B cell (primary cell): ENCODE measurements at regions not wholly inside any gene's neighbourhood (a gene's known extent, or its start where the extent isn't known, plus 50 kb on each side); places are given as distances from the start of the nearest gene placed in this dataset.

Source experiments
- ATAC-seq: fragments of 200-7000 bp; cut with Tn5 transposase; one replicate; pipeline ENCODE4 v1.10.0; 2021; ENCODE audit warnings: low read depth, mild to moderate bottlenecking, moderate number of reproducible peaks, moderate library complexity
- CTCF ChIA-PET: fragments of 350-600 bp; sonication (Branson Sonifier 250); formaldehyde crosslinking; loops from one replicate; lab custom pipeline; 2021; ENCODE audit warnings: antibody characterized with exemption, inconsistent platforms; lab: Charles Lee
- POLR2A ChIA-PET: fragments of 350-600 bp; sonication (Branson Sonifier 250); formaldehyde crosslinking; loops from one replicate; lab custom pipeline; 2021; ENCODE audit warnings: antibody characterized with exemption; lab: Charles Lee
- DNase-seq: peaks from one replicate; pipeline ENCODE4 v3.0.0; 2013
- H2AFZ ChIP-seq: 2 replicates; pipeline ENCODE4 v1.6.1; 2012; ENCODE audit warnings: mild to moderate bottlenecking, low read depth, low read length; ENCODE audit not compliant: insufficient read depth, poor library complexity, severe bottlenecking
- H3K27ac ChIP-seq, 2 donors: 1 replicate in 1 of 2; 2 replicates in 1 of 2; pipeline ENCODE4 v1.5.1; 2012 to 2013; ENCODE audit warnings: low read length in 2 of 2, mild to moderate bottlenecking in 2 of 2, moderate library complexity in 1 of 2
- H3K27me3 ChIP-seq, 4 experiments: fragments of 200-600 bp in 1 of 4; sonication (generic) in 1 of 4; replicated peaks in 1 of 4; 1 replicate in 2 of 4; 2 replicates in 2 of 4; pipeline versions ENCODE4 v1.6.1 to v1.7.0; 2013 to 2016; ENCODE audit warnings: low read length in 3 of 4, mild to moderate bottlenecking in 2 of 4, mixed read lengths in 1 of 4, moderate library complexity in 1 of 4; ENCODE audit not compliant: insufficient read depth in 4 of 4, control insufficient read depth in 3 of 4; ENCODE audit errors: control extremely low read depth in 1 of 4
- H3K36me3 ChIP-seq, 2 experiments: replicated peaks in 1 of 2; 1 replicate in 1 of 2; 2 replicates in 1 of 2; pipeline versions ENCODE4 v1.6.1 to v1.7.1; 2013; ENCODE audit warnings: low read length in 1 of 2; ENCODE audit not compliant: insufficient read depth in 2 of 2, control insufficient read depth in 1 of 2; ENCODE audit errors: control extremely low read depth in 1 of 2, extremely low read depth in 1 of 2
- H3K4me1 ChIP-seq, 2 donors: fragments of 200-600 bp in 1 of 2; sonication (generic) in 1 of 2; 1 replicate in 1 of 2; 2 replicates in 1 of 2; pipeline versions ENCODE4 v1.5.1 to v1.6.1; 2013 to 2017; ENCODE audit warnings: low read length in 2 of 2; ENCODE audit not compliant: control insufficient read depth in 2 of 2, insufficient read depth in 2 of 2
- H3K4me2 ChIP-seq: replicated peaks from 2 replicates; pipeline ENCODE3; 2012; ENCODE audit warnings: mild to moderate bottlenecking, low read depth, low read length; ENCODE audit not compliant: poor library complexity, severe bottlenecking
- H3K4me3 ChIP-seq, 5 experiments: fragments of 200-600 bp in 1 of 5; sonication (generic) in 1 of 5; 1 replicate in 3 of 5; 2 replicates in 2 of 5; pipeline versions ENCODE4 v1.5.1 to v1.7.0; 2011 to 2016; ENCODE audit warnings: low read length in 4 of 5, mild to moderate bottlenecking in 4 of 5, low read depth in 2 of 5, control low read depth in 1 of 5, moderate library complexity in 1 of 5; ENCODE audit not compliant: insufficient read depth in 1 of 5; ENCODE audit errors: control extremely low read depth in 1 of 5, extremely low read depth in 1 of 5
- H3K79me2 ChIP-seq: fragments of 200-600 bp; sonication (generic); one replicate; pipeline ENCODE4 v1.6.0; 2016; ENCODE audit warnings: low read length; ENCODE audit not compliant: control insufficient read depth, insufficient read depth
- H3K9ac ChIP-seq: fragments of 200-600 bp; sonication (generic); 2 replicates; pipeline ENCODE4 v1.6.1; 2017; ENCODE audit warnings: mild to moderate bottlenecking, low read length, moderate library complexity
- H3K9me3 ChIP-seq, 3 donors: one replicate each; pipeline versions ENCODE4 v1.6.1 to v1.7.1; 2013; ENCODE audit warnings: low read length in 2 of 3; ENCODE audit not compliant: control insufficient read depth in 2 of 3, insufficient read depth in 1 of 3; ENCODE audit errors: control extremely low read depth in 1 of 3
- H4K20me1 ChIP-seq: 2 replicates; pipeline ENCODE4 v1.6.0; 2012; ENCODE audit warnings: mild to moderate bottlenecking, low read length; ENCODE audit not compliant: insufficient read depth, control insufficient read depth, poor library complexity, severe bottlenecking
- H3K27ac Mint-ChIP-seq: one replicate; pipeline ENCODE4 v1.8.0; 2021; ENCODE audit warnings: mixed read lengths
- H3K27me3 Mint-ChIP-seq: one replicate; pipeline ENCODE4 v1.8.0; 2021; ENCODE audit warnings: mixed read lengths
- H3K4me1 Mint-ChIP-seq: one replicate; pipeline ENCODE4 v1.8.0; 2021; ENCODE audit warnings: mixed read lengths
- H3K4me3 Mint-ChIP-seq: one replicate; pipeline ENCODE4 v1.8.0; 2021; ENCODE audit warnings: mixed read lengths
- H3K9me3 Mint-ChIP-seq: one replicate; pipeline ENCODE4 v1.8.0; 2022; ENCODE audit warnings: mixed read lengths; ENCODE audit not compliant: insufficient read depth
- EZH2 ChIP-seq: IDR thresholded peaks from 2 replicates; pipeline ENCODE4 v1.6.1; 2012; ENCODE audit warnings: borderline replicate concordance, low read depth, mild to moderate bottlenecking, moderate library complexity, low read length; ENCODE audit not compliant: insufficient read depth, poor library complexity, severe bottlenecking
- WGBS: methylation state at CpG from one replicate; pipeline ENCODE4 v1.1.5; 2013; ENCODE audit warnings: missing lambda C conversion rate; ENCODE audit not compliant: insufficient coverage; 5-methylcytosine and 5-hydroxymethylcytosine counted together
- intact Hi-C: fragments of 100-400 bp; cut with micrococcal nuclease; formaldehyde crosslinking; loops from one replicate; pipeline ENCODE4 v1.10.0; 2022
- TF ChIP-seq, protein P1 (sequence below): fragments of 200-600 bp; IDR thresholded peaks from one replicate; pipeline ENCODE4 v1.8.0; 2022; ENCODE audit warnings: antibody characterized with exemption, mild to moderate bottlenecking

DNA sequence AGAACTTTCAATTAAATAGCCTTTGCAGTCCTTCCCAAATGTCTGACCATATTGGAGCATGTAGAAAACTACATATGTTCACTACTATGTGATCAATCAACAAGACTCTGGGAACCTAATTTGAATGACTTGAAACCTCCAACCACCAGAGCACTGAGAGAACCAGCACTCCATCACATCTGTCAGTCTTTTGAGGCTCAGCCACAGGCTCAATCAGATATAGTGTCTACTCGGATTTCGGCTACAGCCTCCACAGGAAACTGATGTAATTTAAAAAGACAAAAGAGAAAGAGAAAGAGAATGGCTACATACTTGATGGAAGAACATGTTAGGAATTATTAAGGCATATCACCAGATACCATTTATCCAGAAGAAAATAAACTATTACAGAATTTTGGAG lies 859.0 kb downstream of the FAM181B start:
- Histone ChIP-seq H3K9me3 (no peaks in the 10 kb centered on the region), H3K4me1 (peaks cover 9 to 32% of the 10 kb centered on the region in 2 donors), H3K9ac (no peak overlapping the region), H3K4me3 (no peak overlapping the region), H2AFZ (no peak overlapping the region), H4K20me1 (no peaks in the 10 kb centered on the region), H3K36me3 (no peaks in the 10 kb centered on the region), H3K79me2 (no peaks in the 10 kb centered on the region), H3K27me3 (no peaks in the 10 kb centered on the region), H3K4me2 (peak overlapping the region; percentile 17), H3K27ac (no peak overlapping the region)
- intact Hi-C loops, result no loop called here
- TF ChIP-seq, protein P1, sequence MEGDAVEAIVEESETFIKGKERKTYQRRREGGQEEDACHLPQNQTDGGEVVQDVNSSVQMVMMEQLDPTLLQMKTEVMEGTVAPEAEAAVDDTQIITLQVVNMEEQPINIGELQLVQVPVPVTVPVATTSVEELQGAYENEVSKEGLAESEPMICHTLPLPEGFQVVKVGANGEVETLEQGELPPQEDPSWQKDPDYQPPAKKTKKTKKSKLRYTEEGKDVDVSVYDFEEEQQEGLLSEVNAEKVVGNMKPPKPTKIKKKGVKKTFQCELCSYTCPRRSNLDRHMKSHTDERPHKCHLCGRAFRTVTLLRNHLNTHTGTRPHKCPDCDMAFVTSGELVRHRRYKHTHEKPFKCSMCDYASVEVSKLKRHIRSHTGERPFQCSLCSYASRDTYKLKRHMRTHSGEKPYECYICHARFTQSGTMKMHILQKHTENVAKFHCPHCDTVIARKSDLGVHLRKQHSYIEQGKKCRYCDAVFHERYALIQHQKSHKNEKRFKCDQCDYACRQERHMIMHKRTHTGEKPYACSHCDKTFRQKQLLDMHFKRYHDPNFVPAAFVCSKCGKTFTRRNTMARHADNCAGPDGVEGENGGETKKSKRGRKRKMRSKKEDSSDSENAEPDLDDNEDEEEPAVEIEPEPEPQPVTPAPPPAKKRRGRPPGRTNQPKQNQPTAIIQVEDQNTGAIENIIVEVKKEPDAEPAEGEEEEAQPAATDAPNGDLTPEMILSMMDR, result no peak
- TF ChIP-seq EZH2, result no peak
- no CpG with 5 or more reads among the region's 2 CpGs for WGBS
- Mint-ChIP-seq H3K4me1 (peaks cover 41% of the 10 kb centered on the region), H3K27ac (no peak overlapping the region), H3K4me3 (peak overlapping the region; percentile 4), H3K9me3 (no peaks in the 10 kb centered on the region), H3K27me3 (peaks cover 7% of the 10 kb centered on the region)
- ChIA-PET CTCF (no interaction called here), POLR2A (no interaction called here)
- no peak for ATAC-seq
- DNase-seq, result no peak

DNA sequence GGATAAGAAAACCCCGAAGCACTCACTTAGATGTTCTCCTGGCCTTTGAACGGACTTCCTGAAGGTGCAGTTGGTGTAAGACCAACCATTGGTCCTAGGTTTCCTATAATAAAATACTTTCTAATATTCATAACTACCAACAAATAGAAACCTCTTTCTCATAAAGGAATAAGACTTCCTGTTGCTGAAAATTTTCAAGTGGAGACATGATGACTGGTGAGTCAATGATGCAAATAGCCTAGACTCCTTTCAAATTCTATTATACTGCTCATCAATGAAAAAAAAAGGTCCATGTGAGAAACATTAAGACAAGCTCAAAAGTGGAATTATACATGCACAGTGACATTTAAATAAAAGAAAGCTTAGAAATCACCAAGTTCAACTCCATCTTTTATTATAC lies 862.8 kb downstream of the FAM181B start:
- Mint-ChIP-seq H3K4me1 (peaks cover 53% of the 10 kb centered on the region), H3K9me3 (peaks cover 5% of the 10 kb centered on the region), H3K27ac (peak overlapping the region; percentile 80), H3K27me3 (peaks cover 4% of the 10 kb centered on the region), H3K4me3 (no peak overlapping the region)
- DNase-seq (no peak), ATAC-seq (no peak)
- H3K79me2 ChIP-seq, result no peaks in the 10 kb centered on the region
- no peak for TF ChIP-seq EZH2
- TF ChIP-seq, protein P1, result no peak
- H3K27me3 ChIP-seq, result no peaks in the 10 kb centered on the region
- intact Hi-C loops, result no loop called here
- peak overlapping the region in 1 of 2 donors; percentile 68 for H3K27ac ChIP-seq
- peak overlapping the region; percentile 67 for H3K4me2 ChIP-seq
- H3K4me3 ChIP-seq, result peak overlapping the region in 1 of 5 experiments; percentile 45
- H4K20me1 ChIP-seq, result no peaks in the 10 kb centered on the region
- H3K36me3 ChIP-seq, result no peaks in the 10 kb centered on the region
- ChIA-PET POLR2A (no interaction called here), CTCF (no interaction called here)
- WGBS, result no CpG with 5 or more reads among the region's 2 CpGs
- H3K4me1 ChIP-seq, result peaks cover 22 to 45% of the 10 kb centered on the region in 2 donors
- H3K9ac ChIP-seq, result no peak overlapping the region
- H2AFZ ChIP-seq, result no peak overlapping the region
- peaks cover 1 to 6% (median 3%) of the 10 kb centered on the region in 3 donors for H3K9me3 ChIP-seq
